Lung (tissue), 11 donors: ENCODE measurements at regions not wholly inside any gene's neighbourhood (a gene's known extent, or its start where the extent isn't known, plus 50 kb on each side); places are given as distances from the start of the nearest gene placed in this dataset.

Source experiments
- ATAC-seq: fragments of 200-7000 bp; cut with Tn5 transposase; one replicate; pipeline ENCODE4 v1.9.1; 2020; ENCODE audit warnings: moderate number of reproducible peaks; ENCODE audit not compliant: insufficient read depth, low FRiP score
- DNase-seq, 3 donors: peaks; one replicate each; pipeline ENCODE4 v3.0.0-alpha.2; 2013 to 2017
- H3K27ac ChIP-seq, 2 donors: one replicate each; pipeline ENCODE4 v1.5.1; 2013; ENCODE audit warnings: mild to moderate bottlenecking in 2 of 2, moderate library complexity in 2 of 2, control low read depth in 1 of 2, inconsistent platforms in 1 of 2, low read depth in 1 of 2, low read length in 1 of 2
- H3K27me3 ChIP-seq, 3 donors: one replicate each; pipeline ENCODE4 v1.5.1; 2013; ENCODE audit warnings: low read length in 2 of 3; ENCODE audit not compliant: control insufficient read depth in 3 of 3, insufficient read depth in 3 of 3
- H3K36me3 ChIP-seq, 4 donors: one replicate each; pipeline ENCODE4 v1.5.1; 2013; ENCODE audit warnings: low read length in 4 of 4, mild to moderate bottlenecking in 1 of 4, moderate library complexity in 1 of 4; ENCODE audit not compliant: control insufficient read depth in 4 of 4, insufficient read depth in 4 of 4
- H3K4me1 ChIP-seq, 5 donors: one replicate each; pipeline ENCODE4 v1.5.1; 2013; ENCODE audit warnings: low read length in 5 of 5, mild to moderate bottlenecking in 2 of 5, moderate library complexity in 1 of 5; ENCODE audit not compliant: control insufficient read depth in 5 of 5, insufficient read depth in 5 of 5
- H3K4me3 ChIP-seq: one replicate; pipeline ENCODE4 v1.5.1; 2013; ENCODE audit warnings: mild to moderate bottlenecking, control low read depth, moderate library complexity
- H3K9ac ChIP-seq, 2 donors: one replicate each; pipeline ENCODE4 v1.5.1; 2013; ENCODE audit warnings: low read length in 2 of 2, control low read depth in 1 of 2; ENCODE audit not compliant: insufficient read depth in 1 of 2
- H3K9me3 ChIP-seq, 4 donors: one replicate each; pipeline ENCODE4 v1.5.1; 2013; ENCODE audit warnings: low read length in 3 of 4, mild to moderate bottlenecking in 1 of 4, moderate library complexity in 1 of 4; ENCODE audit not compliant: control insufficient read depth in 4 of 4, insufficient read depth in 3 of 4
- CTCF ChIP-seq: IDR thresholded peaks from 2 replicates; pipeline ENCODE4 v1.5.1; 2012; ENCODE audit warnings: mild to moderate bottlenecking; ENCODE audit errors: control extremely low read depth, extremely low read depth
- WGBS, 2 donors: extraction: QIAGEN DNeasy Blood & Tissue Kit; methylation state at CpG; one replicate each; pipeline ENCODE4 v1.1.7; 2013; 5-methylcytosine and 5-hydroxymethylcytosine counted together
- donor health status: control.
- donor health status: control.
- donor health status: Bipolar disorder and iron deficiency.
- donor health status: healthy.
- donor health status: DM: yes; HTN: yes; CAD: no.

GRCh38 chr18:78773819-78774218 lies 205.8 kb upstream of the SALL3 start:
- H3K36me3 ChIP-seq = no peaks in the 10 kb centered on the region
- H3K27ac ChIP-seq = no peak overlapping the region
- WGBS, 2 donors = 75 to 84% methylated on average over 9 of the region's 9 CpGs
- H3K9me3 ChIP-seq = no peaks in the 10 kb centered on the region
- H3K4me3 ChIP-seq = no peak overlapping the region
- ATAC-seq (no peak), DNase-seq (no peak)
- no peak overlapping the region for H3K9ac ChIP-seq
- peaks cover 0 to 5% (median 0%) of the 10 kb centered on the region in 3 donors for H3K27me3 ChIP-seq
- no peak for TF ChIP-seq CTCF
- H3K4me1 ChIP-seq = no peaks in the 10 kb centered on the region

- no peaks in the 10 kb centered on the region for H3K36me3 ChIP-seq
- TF ChIP-seq CTCF = no peak
- no peaks in the 10 kb centered on the region for H3K4me1 ChIP-seq
- no peak overlapping the region for H3K9ac ChIP-seq
- WGBS, 2 donors = 88 to 94% methylated on average over 22 of the region's 22 CpGs
- H3K27ac ChIP-seq = no peak overlapping the region
- ATAC-seq = no peak
- H3K27me3 ChIP-seq = no peaks in the 10 kb centered on the region
- no peaks in the 10 kb centered on the region for H3K9me3 ChIP-seq
- DNase-seq = no peak
- no peak overlapping the region for H3K4me3 ChIP-seq
Observed at GRCh38 chr18:78774741-78775141, 204.9 kb upstream of the SALL3 start.

GRCh38 chr18:78776151-78776550 lies 203.5 kb upstream of the SALL3 start:
- no peak overlapping the region for H3K9ac ChIP-seq
- H3K27ac ChIP-seq = no peak overlapping the region
- H3K36me3 ChIP-seq = no peaks in the 10 kb centered on the region
- DNase-seq (no peak), ATAC-seq (no peak)
- no peak for TF ChIP-seq CTCF
- WGBS, 2 donors = 91 to 92% methylated on average over 5 of the region's 5 CpGs
- H3K4me3 ChIP-seq = no peak overlapping the region
- no peaks in the 10 kb centered on the region for H3K4me1 ChIP-seq
- no peaks in the 10 kb centered on the region for H3K27me3 ChIP-seq
- H3K9me3 ChIP-seq = peaks cover 0 to 4% (median 0%) of the 10 kb centered on the region in 4 donors

- ATAC-seq (no peak), DNase-seq (no peak)
- WGBS, 2 donors = 72 to 84% methylated on average over 17 of the region's 17 CpGs
- Histone ChIP-seq H3K36me3 (no peaks in the 10 kb centered on the region), H3K27ac (no peak overlapping the region), H3K9me3 (peaks cover 0 to 4% (median 0%) of the 10 kb centered on the region in 4 donors), H3K4me3 (no peak overlapping the region), H3K9ac (no peak overlapping the region), H3K4me1 (no peaks in the 10 kb centered on the region), H3K27me3 (no peaks in the 10 kb centered on the region)
- TF ChIP-seq CTCF = no peak
Observed at GRCh38 chr18:78776706-78777285, 202.8 kb upstream of the SALL3 start.
